Right ventricle myocardium inferior (tissue), 1 donor: ENCODE measurements at regions not wholly inside any gene's neighbourhood (a gene's known extent, or its start where the extent isn't known, plus 50 kb on each side); places are given as distances from the start of the nearest gene placed in this dataset.
A peak's percentile ranks its signal among the peaks of the same experiment; 100 is the strongest.

Experiments used
- ATAC-seq: fragments of 200-7000 bp; cut with Tn5 transposase; one replicate; pipeline ENCODE4 v1.9.1; 2020; ENCODE audit warnings: mild to moderate bottlenecking, moderate library complexity
- DNase-seq: peaks from one replicate; pipeline ENCODE4 v3.0.0; 2021; ENCODE audit errors: missing footprints
- intact Hi-C: fragments of 100-400 bp; cut with DNase I; formaldehyde crosslinking; loops from one replicate; pipeline ENCODE4 v1.11.0; 2022
- donor health status: DM: no; HTN: yes; CAD: no; lungs with severe emphysema.

GRCh38 chr6:112743323-112743722 lies 396.2 kb downstream of the RFPL4B start:
- DNase-seq (no peak), ATAC-seq (no peak)
- intact Hi-C loops, result no loop called here

DNA sequence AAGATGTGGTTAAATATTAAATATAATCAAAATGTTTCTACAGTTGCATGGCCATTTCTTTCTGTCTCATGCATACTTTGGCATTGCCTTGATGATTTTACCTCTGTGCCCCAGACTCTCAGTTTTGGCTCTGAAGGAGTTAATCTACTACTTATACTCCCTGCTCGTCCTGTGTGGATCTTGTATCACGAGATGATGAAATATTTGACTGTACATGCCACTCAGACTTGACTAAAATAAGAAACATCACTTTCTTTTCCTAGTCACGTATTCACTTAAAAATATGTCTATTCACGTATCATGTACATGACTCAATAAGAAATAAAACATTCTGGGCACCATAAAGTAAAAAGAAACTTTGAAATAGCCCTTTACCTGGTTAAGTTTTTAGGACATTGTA lies 397.7 kb downstream of the RFPL4B start:
- intact Hi-C loops, result no loop called here
- ATAC-seq (no peak), DNase-seq (no peak)

- intact Hi-C loops, result no loop called here
- ATAC-seq, result no peak
- DNase-seq, result no peak
These were observed 398.6 kb downstream of the RFPL4B start for GRCh38 chr6:112745765-112746164.

GRCh38 chr6:112749673-112750072 lies 402.5 kb downstream of the RFPL4B start:
- no peak for DNase-seq
- intact Hi-C loops, result no loop called here
- no peak for ATAC-seq

GRCh38 chr6:112752305-112752704 lies 405.2 kb downstream of the RFPL4B start:
- ATAC-seq (no peak), DNase-seq (no peak)
- intact Hi-C loops, result no loop called here

DNA sequence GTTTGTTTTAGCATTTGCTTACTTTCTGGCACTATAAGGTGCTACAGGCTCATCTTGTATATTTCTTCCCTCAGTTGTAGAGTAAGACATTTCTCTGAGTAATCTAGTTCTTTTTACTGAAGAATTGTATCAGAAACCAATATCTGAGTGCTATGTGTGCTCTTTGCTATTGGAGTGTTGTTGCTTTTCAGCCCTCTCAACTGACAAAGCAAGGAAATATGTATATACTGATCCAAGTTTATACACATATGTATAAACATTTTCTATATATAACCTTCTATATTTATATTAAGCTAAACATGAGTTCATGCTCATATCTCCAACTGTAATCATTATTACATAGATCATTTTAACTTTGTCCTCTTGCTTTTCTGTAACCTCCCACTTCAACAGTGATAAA lies 405.7 kb downstream of the RFPL4B start:
- intact Hi-C loops, result no loop called here
- no peak for DNase-seq
- no peak for ATAC-seq

DNA sequence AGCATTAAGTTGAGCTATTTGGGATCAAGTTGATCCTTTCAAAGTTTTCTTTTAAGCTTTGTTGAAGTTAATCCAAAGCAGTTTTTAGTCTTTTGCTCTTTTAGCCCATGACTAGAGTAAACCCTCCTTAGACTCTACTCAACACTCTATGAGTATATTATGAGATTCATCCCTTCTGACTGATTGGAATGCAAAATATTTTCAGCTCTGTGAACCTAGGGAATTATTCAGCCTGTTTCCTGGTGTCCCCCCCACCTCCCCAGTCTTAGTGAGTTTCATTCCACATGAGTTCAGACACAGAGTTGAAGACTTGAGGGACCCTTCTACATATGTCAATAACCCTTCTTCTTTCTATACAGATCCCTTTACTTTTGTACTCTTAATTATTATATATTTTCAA lies 413.7 kb downstream of the RFPL4B start:
- no peak for DNase-seq
- intact Hi-C loops, result no loop called here
- no peak for ATAC-seq

DNA sequence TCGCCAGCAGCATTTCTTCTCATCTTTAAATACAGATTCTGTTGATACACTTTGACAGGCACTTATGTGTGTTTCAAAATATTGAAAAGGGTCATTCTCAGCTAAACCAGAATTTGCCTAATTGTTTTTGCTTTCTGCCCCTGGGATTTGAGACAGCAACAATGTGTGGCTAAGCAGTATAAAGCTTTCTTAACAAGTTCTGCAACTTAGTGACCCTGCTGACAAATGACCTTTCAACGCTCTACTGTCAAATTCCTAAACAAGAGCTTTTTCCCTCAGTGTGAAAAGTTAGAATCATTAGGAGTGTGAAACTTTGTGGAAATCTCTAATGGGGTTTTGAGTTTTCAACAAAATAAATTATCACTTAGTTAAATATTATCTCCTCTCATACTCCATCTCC lies 414.6 kb downstream of the RFPL4B start:
- intact Hi-C loops, result no loop called here

GRCh38 chr6:112764377-112764776 lies 417.2 kb downstream of the RFPL4B start:
- DNase-seq (no peak), ATAC-seq (no peak)
- intact Hi-C loops, result no loop called here

More for the DNA sequence above, 414.6 kb downstream of the RFPL4B start:
- no peak for ATAC-seq
- DNase-seq, result no peak

- no peak for DNase-seq
- intact Hi-C loops, result loop anchor here (10.0 kb wide), 1 partner anchor 1164 kb away; no protein-coding TSS in a partner anchor
- ATAC-seq, result no peak
These were observed 423.2 kb downstream of the RFPL4B start for GRCh38 chr6:112770308-112770707.

GRCh38 chr6:112773187-112773586 lies 426.1 kb downstream of the RFPL4B start:
- ATAC-seq (no peak), DNase-seq (no peak)
- intact Hi-C loops, result loop anchor here (10.0 kb wide), 1 partner anchor 1162 kb away; no protein-coding TSS in a partner anchor

DNA sequence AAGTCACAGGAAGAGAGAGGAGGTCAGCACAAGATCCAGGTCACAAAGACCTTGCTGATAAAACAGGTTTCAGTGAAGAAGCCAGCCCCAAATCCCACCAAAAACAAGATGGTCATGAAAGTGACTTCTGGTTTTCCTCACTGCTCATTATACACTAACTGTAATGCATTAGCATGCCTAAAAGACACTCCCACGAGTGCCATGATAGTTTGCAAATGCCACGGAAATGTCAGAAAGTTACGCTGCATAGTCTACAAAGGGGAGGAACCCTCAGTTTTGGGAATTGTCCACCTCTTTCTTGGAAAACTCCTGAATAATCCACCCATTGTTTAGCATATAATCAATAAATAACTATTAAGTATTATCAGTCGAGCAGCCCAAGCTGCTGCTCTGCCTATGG lies 427.2 kb downstream of the RFPL4B start:
- no peak for DNase-seq
- intact Hi-C loops, result loop anchor here (10.0 kb wide), 1 partner anchor 1160 kb away; no protein-coding TSS in a partner anchor
- no peak for ATAC-seq

- ATAC-seq (peak; percentile 91), DNase-seq (no peak)
- intact Hi-C loops, result loop anchor here (1.0 kb wide), 2 partner anchors 1079 to 1129 kb away; no protein-coding TSS in a partner anchor
These were observed 433.5 kb downstream of the RFPL4B start for GRCh38 chr6:112780498-112781096.

DNA sequence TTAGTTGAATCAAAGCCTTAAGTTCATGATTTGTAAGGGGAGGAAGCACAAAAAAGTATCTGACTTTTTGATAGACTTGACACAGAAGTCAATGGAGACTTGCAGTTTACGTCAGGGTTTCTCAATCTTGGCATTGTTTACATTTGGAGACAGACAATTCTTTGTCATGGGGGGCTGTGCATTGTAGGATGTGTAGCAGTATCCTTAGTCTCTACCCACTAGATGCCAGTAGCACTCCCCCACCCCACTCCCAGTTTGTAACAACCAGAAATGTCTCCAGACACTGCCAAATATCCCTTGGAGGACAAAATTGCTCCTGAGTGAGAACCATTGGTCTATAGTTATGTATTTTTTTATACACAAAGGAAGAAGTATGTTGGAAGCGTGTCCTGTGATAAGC lies 434.1 kb downstream of the RFPL4B start:
- intact Hi-C loops, result no loop called here
- DNase-seq (no peak), ATAC-seq (no peak)

- ATAC-seq, result no peak
- intact Hi-C loops, result no loop called here
- no peak for DNase-seq
These were observed 438.3 kb downstream of the RFPL4B start for GRCh38 chr6:112785408-112785807.

GRCh38 chr6:112786801-112787200 lies 439.7 kb downstream of the RFPL4B start:
- DNase-seq, result no peak
- ATAC-seq, result no peak
- intact Hi-C loops, result no loop called here

DNA sequence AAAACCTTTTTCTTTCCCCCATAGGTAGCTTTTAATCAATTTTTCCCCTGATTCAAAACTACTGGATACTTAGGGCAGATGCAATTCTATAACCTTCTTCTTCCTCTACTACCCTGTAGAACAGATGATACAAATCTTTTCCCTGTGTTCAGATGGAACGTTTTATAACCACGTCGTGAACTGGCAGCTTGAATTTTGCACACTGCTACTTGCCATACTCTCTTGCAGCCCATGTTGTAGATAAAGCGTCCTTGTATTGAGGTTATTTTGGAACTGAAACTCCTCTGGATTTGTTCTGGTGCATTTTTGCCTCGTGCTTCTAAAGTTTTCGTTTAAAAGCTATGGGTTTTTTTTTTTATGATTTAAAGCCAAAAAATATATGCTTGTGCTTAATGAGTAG lies 440.2 kb downstream of the RFPL4B start:
- ATAC-seq (no peak), DNase-seq (no peak)
- intact Hi-C loops, result no loop called here

- intact Hi-C loops, result no loop called here
- ATAC-seq (no peak), DNase-seq (no peak)
These were observed 448.2 kb downstream of the RFPL4B start for GRCh38 chr6:112795316-112795715.

DNA sequence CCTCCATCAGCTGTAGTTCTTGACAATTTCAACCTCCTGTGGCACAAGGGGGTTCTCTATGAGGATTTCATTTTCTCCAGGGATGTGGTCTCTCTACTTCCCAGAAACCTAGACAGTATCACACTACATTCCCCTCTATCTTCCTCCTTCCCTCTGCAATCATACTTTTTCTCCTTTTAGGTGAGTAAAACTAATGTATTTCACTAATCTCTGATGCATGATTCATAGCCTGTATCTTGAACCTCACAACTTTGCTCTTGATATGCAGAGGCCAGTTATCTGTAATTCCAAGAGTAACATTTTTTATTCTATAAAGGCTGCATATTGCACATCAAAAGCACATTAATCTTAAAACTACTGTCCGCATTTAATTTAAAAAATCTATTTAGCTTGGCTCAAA lies 449.6 kb downstream of the RFPL4B start:
- intact Hi-C loops, result no loop called here
- ATAC-seq (no peak), DNase-seq (no peak)

DNA sequence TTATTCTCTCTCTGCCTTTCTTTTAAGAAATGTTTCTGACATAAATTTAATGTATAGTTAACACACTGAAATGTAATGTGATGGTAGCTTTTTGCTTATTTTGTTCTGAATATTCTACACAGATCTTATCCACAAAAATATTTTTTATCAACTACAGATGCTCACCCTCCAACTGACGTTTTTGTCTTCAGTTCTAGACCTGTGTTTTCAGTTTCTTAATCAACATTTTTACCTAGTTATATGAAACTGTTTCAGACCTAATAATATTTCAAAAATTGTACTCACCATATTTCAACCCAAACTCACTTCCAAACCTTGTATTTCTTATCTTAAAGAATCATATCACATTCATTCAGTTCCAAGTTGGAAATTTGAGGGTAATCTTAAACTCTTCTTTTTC lies 452.8 kb downstream of the RFPL4B start:
- ATAC-seq, result no peak
- intact Hi-C loops, result no loop called here

GRCh38 chr6:112800439-112800838 lies 453.3 kb downstream of the RFPL4B start:
- DNase-seq (no peak), ATAC-seq (no peak)
- intact Hi-C loops, result no loop called here

More for the DNA sequence above, 452.8 kb downstream of the RFPL4B start:
- no peak for DNase-seq
